ENCODE measurements at regions not wholly inside any gene's neighbourhood (a gene's known extent, or its start where the extent isn't known, plus 50 kb on each side); places are given as distances from the start of the nearest gene placed in this dataset.
"Not testable (repeated sequence)": the region's sequence is repeated elsewhere in the genome, so short reads cannot be mapped to it uniquely, and the experiment has no call there.

DNA sequence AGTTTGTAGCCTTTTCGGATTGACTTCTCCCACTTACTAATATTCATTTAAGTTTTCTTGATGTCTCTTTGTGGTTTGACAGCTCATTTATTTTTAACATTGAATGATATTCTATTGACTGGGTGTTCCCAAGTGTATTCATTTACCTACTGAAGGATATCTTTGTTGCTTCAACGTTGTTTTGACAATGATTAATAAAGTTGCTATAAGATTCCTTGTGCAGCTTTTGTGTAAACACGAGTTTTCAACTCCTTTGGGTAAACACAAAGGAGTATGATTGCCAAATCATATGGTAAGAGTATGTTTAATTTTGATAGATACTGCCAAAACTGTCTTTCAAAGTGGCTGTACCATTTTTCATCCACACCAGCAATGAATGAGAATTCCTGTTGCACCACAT is 1200.9 kb downstream of the DSC3 start:
- POLR2A ChIA-PET = no interaction called here
- H3K4me1 ChIP-seq (ENCODE audit: control insufficient read depth in 2 of 2, insufficient read depth in 2 of 2, low read length in 2 of 2) = no peaks in the 10 kb centered on the region
- Mint-ChIP-seq H3K4me3 (no peak overlapping the region), H3K27ac (no peak overlapping the region), H3K27me3 (no peaks in the 10 kb centered on the region), H3K4me1 (no peaks in the 10 kb centered on the region), H3K9me3 (peaks cover 0 to 22% (median 4%) of the 10 kb centered on the region in 11 donors), H3K36me3 (no peaks in the 10 kb centered on the region)
- H3K27ac ChIP-seq (ENCODE audit: low read depth, low read length) = no peak overlapping the region
- H3K27me3 ChIP-seq (ENCODE audit: control insufficient read depth in 2 of 2, insufficient read depth in 2 of 2, low read length in 2 of 2) = no peaks in the 10 kb centered on the region
- H3K4me3 ChIP-seq (ENCODE audit: low read length) = no peak overlapping the region
- no peaks in the 10 kb centered on the region for H3K9me3 ChIP-seq (ENCODE audit: control insufficient read depth in 2 of 3, low read length in 3 of 3)
- no peaks in the 10 kb centered on the region for H3K36me3 ChIP-seq (ENCODE audit: control insufficient read depth in 2 of 3, insufficient read depth in 3 of 3, low read length in 3 of 3)
- DNase-seq = no peak
- CTCF ChIA-PET = no interaction called here
- intact Hi-C loops (cut with micrococcal nuclease) = no loop called here
- ATAC-seq = no peak

DNA sequence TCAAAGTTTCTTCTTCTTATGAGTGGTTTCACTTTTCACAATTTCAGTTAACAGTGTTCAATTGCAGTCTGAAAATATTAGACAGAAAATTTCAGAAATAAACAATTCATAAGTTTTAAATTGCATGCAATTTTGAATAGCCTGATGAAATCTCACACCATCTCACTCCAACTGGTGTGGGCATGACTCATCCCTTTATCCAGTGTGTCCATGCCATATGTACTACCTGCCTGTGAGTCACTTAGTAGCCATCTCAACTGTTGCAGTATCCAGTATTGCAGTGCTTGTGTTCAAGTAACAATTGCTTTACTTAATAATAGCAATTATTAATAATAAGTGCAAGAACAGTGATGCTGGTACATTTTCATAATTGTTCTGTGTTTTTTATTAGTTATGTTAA is 1202.5 kb downstream of the DSC3 start:
- no peak overlapping the region for H3K4me3 Mint-ChIP-seq
- H3K27ac ChIP-seq (ENCODE audit: low read depth, low read length) = no peak overlapping the region
- DNase-seq (no peak), ATAC-seq (no peak)
- no peak overlapping the region for H3K27ac Mint-ChIP-seq
- no peaks in the 10 kb centered on the region for H3K27me3 Mint-ChIP-seq
- H3K36me3 ChIP-seq (ENCODE audit: control insufficient read depth in 2 of 3, insufficient read depth in 3 of 3, low read length in 3 of 3) = no peaks in the 10 kb centered on the region
- H3K4me1 Mint-ChIP-seq = no peaks in the 10 kb centered on the region
- H3K9me3 Mint-ChIP-seq = peaks cover 0 to 14% (median 4%) of the 10 kb centered on the region in 11 donors
- intact Hi-C loops (cut with micrococcal nuclease) = no loop called here
- no peak overlapping the region for H3K4me3 ChIP-seq (ENCODE audit: low read length)
- CTCF ChIA-PET = no interaction called here
- H3K4me1 ChIP-seq (ENCODE audit: control insufficient read depth in 2 of 2, insufficient read depth in 2 of 2, low read length in 2 of 2) = no peaks in the 10 kb centered on the region
- H3K27me3 ChIP-seq (ENCODE audit: control insufficient read depth in 2 of 2, insufficient read depth in 2 of 2, low read length in 2 of 2) = no peaks in the 10 kb centered on the region
- POLR2A ChIA-PET = no interaction called here
- no peaks in the 10 kb centered on the region for H3K9me3 ChIP-seq (ENCODE audit: control insufficient read depth in 2 of 3, low read length in 3 of 3)
- H3K36me3 Mint-ChIP-seq = no peaks in the 10 kb centered on the region

DNA sequence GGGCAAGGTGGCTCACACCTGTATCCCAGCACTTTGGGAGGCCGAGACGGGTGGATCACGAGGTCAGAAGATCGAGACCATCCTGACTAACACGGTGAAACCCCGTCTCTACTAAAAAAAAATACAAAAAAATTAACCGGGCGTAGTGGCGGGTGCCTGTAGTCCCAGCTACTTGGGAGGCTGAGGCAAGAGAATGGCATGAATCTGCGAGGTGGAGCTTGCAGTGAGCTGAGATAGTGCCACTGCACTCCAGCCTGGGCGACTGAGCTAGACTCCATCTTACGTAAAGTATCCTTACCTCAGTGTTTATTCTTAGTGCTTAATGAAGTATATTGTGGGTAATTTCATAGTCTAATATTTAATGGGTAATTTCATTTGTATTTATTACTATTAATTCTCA is 1203.6 kb downstream of the DSC3 start:
- H3K9me3 Mint-ChIP-seq = peaks cover 0 to 17% (median 4%) of the 10 kb centered on the region in 11 donors
- H3K4me1 ChIP-seq (ENCODE audit: control insufficient read depth in 2 of 2, insufficient read depth in 2 of 2, low read length in 2 of 2); H3K27me3 Mint-ChIP-seq; H3K36me3 ChIP-seq (ENCODE audit: control insufficient read depth in 2 of 3, insufficient read depth in 3 of 3, low read length in 3 of 3); H3K27me3 ChIP-seq (ENCODE audit: control insufficient read depth in 2 of 2, insufficient read depth in 2 of 2, low read length in 2 of 2); DNase-seq; intact Hi-C loops (cut with micrococcal nuclease); H3K9me3 ChIP-seq (ENCODE audit: control insufficient read depth in 2 of 3, low read length in 3 of 3); ATAC-seq; H3K4me3 ChIP-seq (ENCODE audit: low read length); H3K27ac Mint-ChIP-seq; POLR2A ChIA-PET; H3K27ac ChIP-seq (ENCODE audit: low read depth, low read length); H3K4me1 Mint-ChIP-seq; CTCF ChIA-PET; H3K4me3 Mint-ChIP-seq; H3K36me3 Mint-ChIP-seq: not testable (repeated sequence)

DNA sequence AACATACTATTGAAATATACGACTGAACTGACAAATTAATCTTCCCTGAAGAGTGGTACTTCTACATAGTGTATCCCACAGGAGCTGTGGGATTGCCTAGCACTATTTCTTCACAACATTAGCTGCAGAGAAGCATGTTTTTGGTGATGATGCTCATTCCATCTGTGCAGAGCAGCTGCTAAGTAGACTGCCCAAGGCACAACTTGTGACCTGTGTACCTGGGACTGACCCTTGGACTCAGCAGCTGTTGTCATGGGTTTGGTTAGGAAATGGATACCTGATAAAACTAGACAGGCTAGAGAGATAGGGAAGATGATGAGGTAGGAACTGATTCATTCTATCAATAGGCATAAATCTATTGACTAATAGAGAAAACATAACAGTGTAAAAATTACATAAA is 1204.0 kb downstream of the DSC3 start:
- H3K27ac Mint-ChIP-seq = no peak overlapping the region
- CTCF ChIA-PET = no interaction called here
- H3K4me1 Mint-ChIP-seq = no peaks in the 10 kb centered on the region
- no peaks in the 10 kb centered on the region for H3K36me3 ChIP-seq (ENCODE audit: control insufficient read depth in 2 of 3, insufficient read depth in 3 of 3, low read length in 3 of 3)
- no peaks in the 10 kb centered on the region for H3K27me3 Mint-ChIP-seq
- H3K9me3 Mint-ChIP-seq = peaks cover 0 to 18% (median 4%) of the 10 kb centered on the region in 11 donors
- H3K9me3 ChIP-seq (ENCODE audit: control insufficient read depth in 2 of 3, low read length in 3 of 3) = no peaks in the 10 kb centered on the region
- no peak overlapping the region for H3K4me3 Mint-ChIP-seq
- no peaks in the 10 kb centered on the region for H3K36me3 Mint-ChIP-seq
- H3K4me3 ChIP-seq (ENCODE audit: low read length) = no peak overlapping the region
- ATAC-seq (no peak), DNase-seq (no peak)
- H3K4me1 ChIP-seq (ENCODE audit: control insufficient read depth in 2 of 2, insufficient read depth in 2 of 2, low read length in 2 of 2) = no peaks in the 10 kb centered on the region
- H3K27me3 ChIP-seq (ENCODE audit: control insufficient read depth in 2 of 2, insufficient read depth in 2 of 2, low read length in 2 of 2) = no peaks in the 10 kb centered on the region
- intact Hi-C loops (cut with micrococcal nuclease) = no loop called here
- no peak overlapping the region for H3K27ac ChIP-seq (ENCODE audit: low read depth, low read length)
- POLR2A ChIA-PET = no interaction called here

DNA sequence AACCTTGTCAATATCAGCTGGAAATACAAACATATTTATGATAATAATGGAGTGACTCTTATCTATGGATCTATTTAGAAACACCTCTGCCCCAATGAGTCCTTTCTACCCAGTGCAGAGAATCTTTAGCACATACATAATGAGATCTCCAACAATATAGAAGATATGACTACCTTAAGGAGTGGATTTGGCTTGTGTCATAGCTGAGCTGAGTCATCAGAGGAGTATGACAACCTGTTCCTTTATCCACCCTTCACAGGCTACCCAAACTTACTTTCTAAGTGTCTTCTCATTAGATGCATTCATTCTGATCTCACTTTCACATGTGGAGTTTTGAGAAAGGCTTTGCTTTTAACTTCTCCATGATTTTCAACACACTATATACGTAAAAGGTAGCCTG is 1218.9 kb downstream of the DSC3 start:
- H3K36me3 ChIP-seq (ENCODE audit: control insufficient read depth in 2 of 3, insufficient read depth in 3 of 3, low read length in 3 of 3) = no peaks in the 10 kb centered on the region
- H3K4me3 Mint-ChIP-seq = no peak overlapping the region
- no peak overlapping the region for H3K27ac ChIP-seq (ENCODE audit: low read depth, low read length)
- intact Hi-C loops (cut with micrococcal nuclease) = no loop called here
- H3K9me3 Mint-ChIP-seq = peaks cover 3 to 19% (median 5%) of the 10 kb centered on the region in 11 donors
- H3K27me3 ChIP-seq (ENCODE audit: control insufficient read depth in 2 of 2, insufficient read depth in 2 of 2, low read length in 2 of 2) = no peaks in the 10 kb centered on the region
- ChIA-PET POLR2A (no interaction called here), CTCF (no interaction called here)
- no peak for ATAC-seq
- H3K27ac Mint-ChIP-seq = no peak overlapping the region
- H3K27me3 Mint-ChIP-seq = no peaks in the 10 kb centered on the region
- H3K36me3 Mint-ChIP-seq = no peaks in the 10 kb centered on the region
- H3K4me1 Mint-ChIP-seq = no peaks in the 10 kb centered on the region
- DNase-seq = no peak
- no peak overlapping the region for H3K4me3 ChIP-seq (ENCODE audit: low read length)
- no peaks in the 10 kb centered on the region for H3K4me1 ChIP-seq (ENCODE audit: control insufficient read depth in 2 of 2, insufficient read depth in 2 of 2, low read length in 2 of 2)
- H3K9me3 ChIP-seq (ENCODE audit: control insufficient read depth in 2 of 3, low read length in 3 of 3) = no peaks in the 10 kb centered on the region

DNA sequence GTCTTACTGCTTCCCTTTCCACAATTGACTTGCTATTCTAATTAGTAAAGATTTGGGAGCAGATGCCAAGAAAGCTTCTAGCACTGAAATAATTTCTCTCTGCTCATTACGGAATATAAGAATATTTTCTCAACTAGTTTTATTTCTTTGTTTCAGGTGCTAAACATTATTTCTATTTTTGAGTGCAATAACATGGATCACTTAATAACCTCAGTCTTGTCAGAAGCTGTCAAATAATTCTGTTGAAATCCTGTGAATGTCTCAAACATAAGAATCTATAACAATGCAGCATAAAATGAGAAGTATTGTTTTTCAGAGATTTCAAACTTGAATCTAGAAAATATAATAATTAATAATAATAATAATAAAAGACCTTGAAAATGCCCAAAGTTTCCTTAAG is 1221.0 kb downstream of the DSC3 start:
- no peaks in the 10 kb centered on the region for H3K36me3 Mint-ChIP-seq
- ATAC-seq = no peak
- peaks cover 2 to 25% (median 9%) of the 10 kb centered on the region in 11 donors for H3K9me3 Mint-ChIP-seq
- H3K27me3 ChIP-seq (ENCODE audit: control insufficient read depth in 2 of 2, insufficient read depth in 2 of 2, low read length in 2 of 2) = no peaks in the 10 kb centered on the region
- H3K4me1 ChIP-seq (ENCODE audit: control insufficient read depth in 2 of 2, insufficient read depth in 2 of 2, low read length in 2 of 2) = no peaks in the 10 kb centered on the region
- no peaks in the 10 kb centered on the region for H3K27me3 Mint-ChIP-seq
- no peaks in the 10 kb centered on the region for H3K4me1 Mint-ChIP-seq
- no peak overlapping the region for H3K4me3 ChIP-seq (ENCODE audit: low read length)
- H3K27ac Mint-ChIP-seq = no peak overlapping the region
- CTCF ChIA-PET = no interaction called here
- H3K27ac ChIP-seq (ENCODE audit: low read depth, low read length) = no peak overlapping the region
- no peaks in the 10 kb centered on the region for H3K36me3 ChIP-seq (ENCODE audit: control insufficient read depth in 2 of 3, insufficient read depth in 3 of 3, low read length in 3 of 3)
- intact Hi-C loops (cut with micrococcal nuclease) = no loop called here
- H3K9me3 ChIP-seq (ENCODE audit: control insufficient read depth in 2 of 3, low read length in 3 of 3) = no peaks in the 10 kb centered on the region
- POLR2A ChIA-PET = no interaction called here
- no peak for DNase-seq
- no peak overlapping the region for H3K4me3 Mint-ChIP-seq

DNA sequence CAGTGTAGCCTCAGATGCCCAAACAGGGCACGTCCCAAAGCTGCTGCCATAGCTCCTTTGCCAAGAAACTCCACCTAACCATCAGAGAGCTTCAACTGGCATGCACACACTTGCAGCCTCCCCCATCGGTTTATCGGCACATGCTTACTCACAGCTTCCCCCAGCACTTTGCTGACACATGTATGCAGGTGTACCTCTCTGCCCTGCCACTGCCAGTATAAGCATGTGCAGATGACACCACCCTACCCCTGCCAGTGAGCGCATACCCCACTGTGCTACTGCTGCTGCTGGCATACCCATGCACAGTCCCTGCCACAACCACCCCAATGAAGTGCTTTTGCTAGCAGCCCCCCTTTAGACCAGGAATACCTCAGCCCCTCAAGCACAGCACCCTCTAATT is 1231.0 kb downstream of the DSC3 start:
- Mint-ChIP-seq H3K27ac (no peak overlapping the region), H3K4me1 (no peaks in the 10 kb centered on the region), H3K36me3 (no peaks in the 10 kb centered on the region), H3K27me3 (no peaks in the 10 kb centered on the region), H3K9me3 (peaks cover 1 to 45% (median 19%) of the 10 kb centered on the region in 11 donors), H3K4me3 (no peak overlapping the region)
- Histone ChIP-seq H3K9me3 (ENCODE audit: control insufficient read depth in 2 of 3, low read length in 3 of 3) (peaks cover 0 to 8% (median 0%) of the 10 kb centered on the region in 3 experiments), H3K27ac (ENCODE audit: low read depth, low read length) (no peak overlapping the region), H3K27me3 (ENCODE audit: control insufficient read depth in 2 of 2, insufficient read depth in 2 of 2, low read length in 2 of 2) (no peaks in the 10 kb centered on the region), H3K4me1 (ENCODE audit: control insufficient read depth in 2 of 2, insufficient read depth in 2 of 2, low read length in 2 of 2) (no peaks in the 10 kb centered on the region), H3K4me3 (ENCODE audit: low read length) (no peak overlapping the region), H3K36me3 (ENCODE audit: control insufficient read depth in 2 of 3, insufficient read depth in 3 of 3, low read length in 3 of 3) (no peaks in the 10 kb centered on the region)
- DNase-seq = no peak
- POLR2A ChIA-PET = no interaction called here
- CTCF ChIA-PET = no interaction called here
- no peak for ATAC-seq
- intact Hi-C loops (cut with micrococcal nuclease) = no loop called here

Data from naive thymus-derived CD4-positive, alpha-beta T cell (primary cell).